Frontal cortex (tissue), 3 donors: ENCODE measurements at regions not wholly inside any gene's neighbourhood (a gene's known extent, or its start where the extent isn't known, plus 50 kb on each side); places are given as distances from the start of the nearest gene placed in this dataset.

ENCODE experiments used
- DNase-seq, 2 donors: peaks; one replicate each; pipeline ENCODE4 v3.0.0; 2012; ENCODE audit warnings: low spot score in 2 of 2
- FAIRE-seq: peaks from 2 replicates; lab custom pipeline; 2012; peaks lifted over from hg19 to GRCh38; lab: Jason Lieb, UNC
- donor health status: control.
- donor health status: control.
- donor health status: control.

DNA sequence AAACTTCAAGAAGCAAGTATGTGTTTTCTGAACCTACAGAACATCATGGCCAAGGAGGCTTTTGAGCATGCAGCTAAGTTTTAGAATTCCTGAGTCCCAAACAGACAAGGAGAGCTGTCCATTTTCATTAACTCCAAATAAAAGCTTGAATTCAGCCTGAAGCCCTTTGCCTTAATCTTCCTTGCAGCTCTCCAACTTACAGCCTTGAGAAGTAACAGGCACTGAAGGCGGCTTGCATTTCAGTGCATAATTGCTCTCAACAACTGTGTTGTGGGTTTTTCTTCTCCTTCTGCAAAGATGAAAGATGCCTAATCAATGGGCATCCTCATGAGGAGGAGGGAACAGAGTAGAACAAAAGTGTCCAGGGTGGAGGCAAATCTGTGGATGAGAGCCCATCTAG is 286.0 kb downstream of the FAT3 start:
- no peak for FAIRE-seq
- DNase-seq, result no peak

DNA sequence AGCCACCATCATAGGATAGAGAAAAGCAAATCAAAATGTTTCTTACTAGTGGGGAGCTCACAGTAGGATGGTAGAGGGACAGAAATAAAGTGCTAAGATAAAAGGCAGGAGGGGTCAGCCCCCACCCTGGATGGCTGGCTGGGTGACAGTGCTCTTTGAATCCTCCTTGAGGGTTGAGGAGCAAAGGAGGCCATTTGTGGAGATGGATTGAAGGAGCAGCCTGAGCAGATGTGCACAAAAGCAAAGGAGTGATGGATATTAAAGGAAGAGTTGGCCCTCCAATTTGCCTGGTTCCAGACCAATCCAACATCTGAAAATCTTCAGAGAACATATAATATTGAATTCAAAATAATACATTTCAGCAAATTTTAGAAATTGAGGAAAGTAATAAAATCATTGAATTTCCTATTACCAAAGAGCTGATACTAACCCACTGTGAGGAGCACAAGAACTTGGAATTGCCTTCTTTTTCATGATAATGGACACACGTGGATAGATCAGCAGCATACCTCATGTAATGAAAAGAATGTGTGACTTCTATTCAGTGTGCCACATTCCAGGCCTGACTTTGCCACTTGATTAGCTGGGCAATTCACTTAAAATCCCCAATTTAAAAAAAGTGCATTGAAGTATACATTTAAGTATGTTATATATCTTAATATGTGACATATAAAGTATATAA is 287.0 kb downstream of the FAT3 start:
- DNase-seq (no peak), FAIRE-seq (no peak)

DNA sequence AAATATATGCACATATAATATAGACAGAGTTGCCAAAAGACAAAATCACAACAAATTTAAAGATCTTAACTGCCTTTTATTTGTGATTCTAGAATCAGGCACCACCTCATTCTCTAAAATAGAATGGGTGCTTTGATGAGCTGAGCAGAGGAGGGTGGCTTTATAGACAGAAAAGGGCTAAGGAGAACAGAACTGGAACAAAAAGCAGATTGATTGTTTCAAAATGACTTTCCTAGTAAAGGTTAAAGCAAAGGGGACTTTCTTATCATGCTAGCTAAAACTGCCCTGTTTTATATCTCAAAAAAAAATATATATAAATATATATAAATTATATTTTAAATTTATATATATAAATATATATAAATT is 287.6 kb downstream of the FAT3 start:
- FAIRE-seq (no peak), DNase-seq (no peak)

DNA sequence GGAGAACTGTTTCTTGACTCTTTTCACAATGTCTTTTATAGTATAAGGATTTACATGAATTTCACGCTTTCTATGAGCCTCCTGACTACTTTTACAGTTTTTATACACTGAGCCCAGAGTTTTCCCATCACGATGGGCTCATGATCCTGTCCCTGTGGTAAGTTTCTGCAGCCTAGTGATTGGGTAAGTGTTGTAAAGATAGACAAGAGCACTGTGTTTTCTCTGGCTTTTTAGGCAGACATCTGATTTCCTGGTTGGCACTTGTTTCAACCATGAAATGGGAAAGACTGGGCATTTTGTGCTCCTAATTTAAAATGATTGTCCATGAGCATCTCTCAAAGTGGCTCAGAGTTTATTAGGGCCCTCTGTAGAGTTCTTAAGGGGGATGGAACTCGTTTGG is 299.0 kb downstream of the FAT3 start:
- FAIRE-seq (no peak), DNase-seq (no peak)

DNA sequence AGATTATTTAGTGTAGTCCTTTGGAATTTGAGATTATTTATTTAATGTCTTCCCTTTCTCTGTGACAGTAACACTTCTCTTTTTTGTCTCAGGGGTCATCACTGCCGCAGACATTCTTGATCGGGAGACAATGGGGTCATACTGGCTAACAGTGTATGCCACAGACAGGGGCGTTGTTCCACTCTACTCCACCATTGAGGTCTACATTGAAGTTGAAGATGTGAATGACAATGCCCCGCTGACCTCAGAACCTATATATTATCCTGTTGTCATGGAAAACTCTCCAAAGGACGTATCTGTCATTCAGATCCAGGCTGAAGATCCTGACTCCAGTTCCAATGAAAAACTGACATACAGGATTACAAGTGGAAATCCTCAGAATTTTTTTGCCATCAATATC is 299.9 kb downstream of the FAT3 start:
- DNase-seq (no peak), FAIRE-seq (no peak)

DNA sequence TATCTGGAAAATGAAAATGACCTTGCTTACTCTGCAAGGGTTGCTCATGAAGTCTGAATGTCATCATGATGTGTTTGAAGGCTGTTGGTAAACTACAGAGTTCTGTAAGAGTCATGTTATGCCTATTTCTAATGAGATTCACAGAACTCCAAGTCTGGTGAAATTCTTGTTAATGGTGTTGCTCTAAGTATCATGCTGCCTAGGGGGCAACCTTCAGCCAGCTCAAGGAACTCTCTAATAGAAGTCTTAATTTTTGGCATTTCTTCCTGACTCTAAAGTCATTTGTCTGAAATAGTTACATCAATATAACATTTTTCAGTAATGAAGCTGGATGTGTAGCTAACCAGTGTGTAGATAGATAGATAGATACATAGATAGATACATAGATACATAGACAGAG is 302.8 kb downstream of the FAT3 start:
- no peak for DNase-seq
- FAIRE-seq, result no peak

DNA sequence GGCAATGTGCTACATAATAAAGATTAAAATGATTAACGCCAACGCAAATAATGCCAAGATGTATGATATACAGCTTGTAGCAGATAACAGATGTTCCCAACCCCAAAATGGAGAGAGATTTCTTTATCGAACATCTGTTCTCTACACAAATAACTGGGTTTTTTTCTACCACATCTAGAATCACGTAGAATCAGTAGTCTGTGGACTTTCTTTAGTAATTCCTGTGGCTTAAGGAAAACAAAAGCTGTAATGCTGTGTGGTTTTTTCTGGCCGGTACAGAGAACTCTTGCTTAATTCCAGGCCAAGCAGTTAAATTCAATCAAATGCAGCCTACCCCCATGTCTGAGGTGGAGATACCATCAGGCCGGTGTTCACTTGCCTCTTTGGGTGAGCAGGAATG is 303.4 kb downstream of the FAT3 start:
- no peak for DNase-seq
- no peak for FAIRE-seq

DNA sequence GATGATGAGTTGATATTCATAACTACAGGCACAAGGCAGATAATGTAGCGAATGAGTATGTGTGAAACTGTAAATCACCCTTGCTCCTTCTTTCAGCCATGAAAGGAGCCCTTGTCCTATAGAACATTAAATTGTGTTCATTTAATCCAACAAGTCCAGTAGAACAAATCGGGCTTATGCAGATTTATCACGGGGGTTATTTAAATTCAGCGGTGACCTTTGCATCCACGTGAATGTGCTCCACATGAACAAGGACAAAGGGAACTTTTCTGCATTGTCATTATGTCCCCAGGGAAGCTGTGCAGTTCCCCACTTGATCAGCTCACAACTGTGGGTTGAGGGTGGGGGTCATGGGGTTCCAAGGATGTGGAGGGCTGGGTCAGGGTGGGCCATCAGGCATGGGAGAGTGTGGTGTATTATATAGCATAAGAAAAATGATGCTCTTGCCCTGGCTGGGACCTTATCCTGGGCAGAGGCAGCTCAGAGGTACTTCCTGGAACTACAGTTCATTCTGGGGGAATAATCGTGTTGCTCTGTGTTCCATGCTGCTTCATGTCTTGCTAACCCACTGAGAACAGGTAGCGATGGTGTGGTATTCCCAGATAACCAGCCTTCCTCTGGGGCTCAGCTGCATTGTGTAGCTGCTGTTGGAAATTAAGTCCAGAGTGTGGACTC is 306.6 kb downstream of the FAT3 start:
- DNase-seq (no peak), FAIRE-seq (no peak)

DNA sequence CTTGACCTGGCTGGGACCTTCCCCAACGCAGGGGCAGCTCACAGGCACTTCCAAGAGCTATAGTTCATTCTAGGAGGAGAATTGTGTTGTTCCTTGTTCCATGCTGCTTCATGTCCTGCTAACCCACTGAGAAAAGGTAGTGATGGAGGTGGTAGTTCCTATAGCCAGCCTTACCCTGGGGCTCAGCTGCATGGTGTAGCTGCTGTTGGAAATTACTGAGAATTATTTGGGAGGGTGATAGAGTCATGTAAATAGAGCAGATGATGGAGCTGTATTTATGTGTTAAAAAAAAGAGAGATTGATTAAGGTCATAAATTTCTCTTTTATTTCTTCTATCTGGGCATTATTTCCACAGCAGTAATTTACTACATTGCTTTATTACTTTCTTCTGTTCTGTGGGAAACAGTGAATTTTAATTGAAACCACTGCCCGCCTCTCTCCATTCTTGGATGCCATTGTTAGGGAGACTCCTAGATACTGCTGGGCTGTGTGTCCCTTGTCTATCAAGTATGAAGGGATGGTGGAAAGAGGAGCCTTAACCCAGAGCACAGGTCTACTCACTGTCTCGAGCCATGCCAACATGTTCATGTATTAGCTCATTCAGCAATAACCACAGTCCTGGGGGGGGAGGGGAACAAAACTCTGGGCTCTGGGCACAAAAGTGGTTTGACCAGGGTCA is 309.2 kb downstream of the FAT3 start:
- no peak for FAIRE-seq

DNA sequence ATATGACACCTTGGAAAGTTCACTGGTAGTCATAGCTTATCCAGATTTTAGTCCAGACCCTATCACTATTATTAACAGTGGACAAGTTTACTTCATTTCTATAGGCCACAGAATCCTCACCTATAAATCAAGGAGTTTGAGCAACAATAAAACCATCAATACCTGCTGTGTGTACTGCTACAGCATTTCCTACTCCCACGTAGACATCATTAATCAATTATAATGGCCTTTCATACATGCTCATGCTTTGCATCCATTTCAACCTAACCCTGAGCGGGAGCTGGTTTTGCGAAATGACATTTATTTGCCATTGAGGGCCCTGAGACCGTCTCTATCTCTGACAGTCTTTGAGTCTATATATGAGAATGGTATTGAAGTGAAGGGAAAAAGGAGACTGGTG is 312.3 kb downstream of the FAT3 start:
- DNase-seq, result no peak
- FAIRE-seq, result no peak

More for the DNA sequence above, 309.2 kb downstream of the FAT3 start:
- DNase-seq, result no peak

DNA sequence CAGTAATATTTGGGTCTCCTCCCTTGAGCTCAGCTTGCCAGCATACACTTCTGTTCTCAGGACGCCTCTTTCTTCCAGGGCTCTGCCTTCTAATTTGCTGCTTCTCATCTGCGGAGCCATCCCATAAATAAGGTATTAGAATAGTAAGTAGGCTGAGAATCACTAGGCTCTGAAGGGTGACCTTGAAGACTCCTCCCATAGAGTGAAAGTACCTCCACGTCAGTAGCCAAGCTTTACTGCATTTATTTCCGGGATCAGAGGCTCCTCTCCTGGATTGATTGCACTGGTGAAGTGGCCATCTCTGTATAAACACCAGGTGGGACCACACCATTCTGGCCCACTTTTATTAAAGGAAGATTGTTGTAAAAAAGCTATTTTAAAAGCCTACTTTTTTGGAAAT is 315.5 kb downstream of the FAT3 start:
- no peak for FAIRE-seq
- no peak for DNase-seq

DNA sequence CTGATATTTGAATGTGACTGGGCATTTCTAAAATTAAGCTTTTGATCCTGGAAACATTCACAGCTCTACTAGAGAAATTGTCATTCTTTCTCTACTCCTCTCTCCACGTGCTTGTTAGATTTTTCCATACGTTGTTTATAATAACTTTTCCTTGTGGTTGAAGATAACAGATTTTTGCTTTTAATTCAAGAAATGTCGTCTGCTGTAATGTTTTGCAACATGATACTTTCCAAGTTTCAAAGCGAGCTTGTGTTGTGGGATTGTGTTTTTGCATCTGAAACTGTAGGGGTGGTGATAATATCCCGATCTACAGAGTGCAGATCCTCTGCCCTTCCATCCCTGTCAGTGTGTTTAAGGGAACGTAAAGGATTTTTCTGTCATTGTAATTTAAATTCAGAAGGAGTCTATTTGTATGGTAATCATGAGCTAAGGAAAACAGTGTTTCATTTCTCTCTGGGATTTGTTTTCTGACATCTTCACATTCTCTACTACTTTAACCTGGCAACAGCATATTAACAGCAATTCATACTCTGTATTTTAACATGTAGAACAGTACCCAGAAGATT is 321.4 kb downstream of the FAT3 start:
- DNase-seq (no peak), FAIRE-seq (no peak)

DNA sequence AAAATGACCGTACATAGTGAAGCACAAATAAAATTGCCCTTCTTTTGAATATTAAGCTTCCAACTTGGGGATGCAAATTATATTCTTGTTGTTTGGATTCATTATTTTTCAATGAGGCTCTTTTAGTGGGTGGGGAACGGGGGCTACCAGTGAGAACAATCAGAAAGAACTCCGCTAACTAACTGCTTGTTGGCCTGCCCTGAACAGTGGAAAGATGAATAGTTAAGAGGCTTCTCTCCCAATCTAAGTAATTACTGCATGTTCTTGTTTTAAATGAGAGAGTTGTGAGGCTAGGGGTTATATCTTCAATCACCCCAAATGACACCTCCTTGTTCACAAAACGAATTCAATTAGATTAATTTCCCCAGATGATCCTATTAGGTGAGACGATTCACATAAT is 322.0 kb downstream of the FAT3 start:
- FAIRE-seq, result no peak
- no peak for DNase-seq

DNA sequence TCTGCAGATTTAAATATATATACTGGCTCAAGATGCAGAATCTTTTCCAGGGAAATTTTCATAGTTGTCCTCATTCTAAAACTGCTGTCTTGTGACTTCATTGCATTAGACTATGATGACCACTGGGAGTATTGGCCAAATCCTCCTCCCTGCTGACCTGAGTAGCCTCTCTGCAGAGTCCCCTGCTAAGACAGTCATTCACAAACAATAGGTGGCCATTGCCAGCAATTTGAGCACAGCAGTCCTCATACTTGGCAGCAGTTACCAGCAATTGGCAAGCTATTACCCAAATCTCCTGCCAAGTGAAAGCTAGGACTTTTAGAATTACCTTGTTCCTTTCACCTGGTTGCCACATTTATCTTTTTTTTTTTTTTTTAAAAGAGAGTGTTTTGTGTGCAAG is 325.8 kb downstream of the FAT3 start:
- FAIRE-seq (no peak), DNase-seq (no peak)

DNA sequence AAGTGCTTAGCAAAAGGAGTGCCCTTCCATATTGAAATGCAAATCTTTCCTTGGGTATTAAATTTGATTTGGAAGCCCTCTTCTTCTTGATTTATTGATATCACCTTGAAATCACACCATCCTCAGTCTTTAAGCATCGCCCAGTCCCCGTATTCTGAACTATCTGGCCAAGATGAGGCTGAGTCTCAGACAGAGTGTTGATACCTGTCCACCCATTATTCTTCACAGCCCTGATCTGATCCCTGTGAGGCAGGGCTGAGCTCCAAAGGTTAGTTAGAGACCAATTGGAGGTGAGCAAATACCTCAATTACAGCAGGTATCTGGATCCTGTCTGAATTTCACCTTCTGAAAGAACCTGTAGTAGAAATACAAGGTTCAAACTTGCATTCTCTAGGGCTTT is 326.3 kb downstream of the FAT3 start:
- no peak for FAIRE-seq
- no peak for DNase-seq

DNA sequence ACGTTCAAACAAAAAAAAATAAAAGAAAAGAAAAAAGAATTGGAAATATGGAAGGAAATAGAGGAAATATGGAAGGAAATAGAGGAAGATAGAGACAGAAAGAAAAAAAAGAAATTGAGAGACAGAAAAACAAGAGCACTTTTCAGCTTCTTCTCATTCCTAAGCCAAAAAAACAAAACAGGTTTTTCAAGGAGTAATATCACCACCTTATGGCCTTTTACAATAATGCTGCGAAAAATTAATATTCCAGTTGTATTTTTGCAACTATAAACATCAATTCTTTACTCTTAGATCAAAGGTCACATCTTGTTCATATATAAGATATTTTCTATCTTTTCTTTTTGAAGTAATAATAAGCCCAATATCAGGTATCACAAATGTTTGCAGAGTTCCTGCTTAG is 328.3 kb downstream of the FAT3 start:
- DNase-seq (no peak), FAIRE-seq (no peak)

DNA sequence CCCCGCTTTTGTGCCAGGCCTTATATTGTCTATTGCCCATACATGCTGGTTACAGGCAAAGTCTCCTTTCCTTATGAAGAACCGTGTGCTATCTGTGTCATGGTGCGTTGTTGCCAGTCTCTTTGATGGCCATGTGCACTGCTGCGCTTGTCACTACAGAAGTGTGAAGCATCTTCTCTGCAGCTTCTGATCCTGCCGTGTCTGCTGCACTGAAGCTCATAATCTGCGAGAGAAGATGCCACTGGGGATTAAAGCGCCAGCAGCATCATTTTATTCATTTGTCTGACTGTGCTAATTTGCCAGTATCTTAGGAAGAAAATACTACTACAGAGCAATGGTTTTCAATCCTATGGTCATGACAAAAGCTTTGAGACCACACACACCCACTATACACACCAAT is 330.1 kb downstream of the FAT3 start:
- FAIRE-seq, result no peak

DNA sequence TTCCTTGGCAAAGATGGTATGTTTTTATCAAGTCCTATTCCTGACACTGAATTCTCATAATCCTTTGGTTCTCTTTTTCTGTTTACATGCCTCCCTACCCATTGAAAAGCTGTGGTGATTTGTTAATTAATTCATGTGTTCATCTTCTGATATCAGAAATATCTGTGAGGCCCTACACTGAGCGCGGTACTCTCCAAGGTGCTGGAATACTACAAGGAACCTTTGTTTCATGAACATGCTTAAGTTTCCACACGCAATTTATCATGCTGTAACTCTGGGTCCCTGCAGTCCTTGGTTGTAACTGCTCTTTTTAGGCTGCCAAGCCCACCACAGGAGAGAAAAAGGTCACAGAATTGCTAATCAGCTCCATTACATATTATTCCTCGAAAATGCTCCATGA is 331.8 kb downstream of the FAT3 start:
- FAIRE-seq (no peak), DNase-seq (no peak)

More for the DNA sequence above, 330.1 kb downstream of the FAT3 start:
- no peak for DNase-seq

DNA sequence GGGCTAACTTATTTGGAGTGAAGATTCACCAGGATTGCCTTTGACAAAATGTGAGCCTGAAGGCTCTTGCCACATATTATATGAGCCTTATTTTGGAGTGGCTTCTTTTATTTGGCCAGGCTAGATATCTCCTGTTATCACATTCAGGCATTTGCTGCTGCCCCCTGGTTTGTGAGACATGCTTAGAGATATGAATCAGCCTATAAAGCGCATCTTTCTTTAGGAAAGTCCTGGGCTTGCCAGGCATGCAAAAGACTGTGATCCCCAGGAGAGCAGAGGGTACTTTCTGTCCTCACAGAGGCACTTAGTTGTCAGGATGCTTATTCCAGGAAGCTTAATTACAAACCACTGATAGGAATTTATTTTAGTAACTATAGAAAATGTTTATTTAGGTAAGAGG is 333.3 kb downstream of the FAT3 start:
- no peak for FAIRE-seq
- DNase-seq, result no peak

DNA sequence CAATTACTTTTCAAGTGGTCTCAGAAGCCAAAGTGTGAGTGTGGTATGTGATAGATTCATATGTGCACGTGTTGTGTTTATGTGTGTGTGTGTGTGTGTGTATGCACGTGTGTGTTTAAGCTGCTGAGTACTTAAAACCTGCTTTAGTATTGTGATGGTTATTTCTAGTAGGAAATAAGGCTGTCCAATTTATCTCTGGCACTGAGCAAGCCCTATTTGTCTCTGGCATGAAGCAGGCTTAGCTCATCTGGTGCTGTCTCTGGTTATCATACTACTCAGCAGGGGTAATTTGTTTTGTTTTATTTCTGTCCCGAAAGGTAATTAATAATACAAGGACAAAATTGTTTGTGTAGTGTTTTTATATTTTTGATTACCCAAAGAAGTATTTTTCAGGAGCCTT is 333.7 kb downstream of the FAT3 start:
- FAIRE-seq (no peak), DNase-seq (no peak)

DNA sequence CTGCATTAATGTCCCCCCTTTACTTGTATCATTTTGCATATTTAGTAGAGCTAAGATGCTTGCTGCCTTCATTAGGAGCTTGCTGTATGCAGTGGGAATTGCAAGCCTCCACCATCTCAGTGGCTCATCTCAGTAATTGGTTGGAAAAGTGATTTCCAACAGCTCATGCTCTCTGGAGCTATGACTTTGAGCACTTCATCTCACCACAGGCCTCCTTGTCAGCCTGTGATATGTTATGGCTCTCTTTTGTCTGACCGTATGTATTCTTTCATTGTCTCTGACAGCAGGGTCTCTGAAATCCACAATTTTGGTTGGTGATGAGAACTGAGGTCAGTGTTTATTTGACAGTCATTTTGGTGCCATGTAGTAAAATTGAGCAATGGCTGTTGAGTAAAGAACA is 345.1 kb downstream of the FAT3 start:
- FAIRE-seq, result no peak
- no peak for DNase-seq
